Keratinocyte (primary cell): ENCODE measurements at regions not wholly inside any gene's neighbourhood (a gene's known extent, or its start where the extent isn't known, plus 50 kb on each side); places are given as distances from the start of the nearest gene placed in this dataset.
A peak's percentile ranks its signal among the peaks of the same experiment; 100 is the strongest.

ENCODE experiments used
- DNase-seq: peaks from one replicate; pipeline ENCODE4 v3.0.0-alpha.2; 2011; ENCODE audit warnings: low read depth, missing footprints, low spot score
- FAIRE-seq: peaks from 2 replicates; lab custom pipeline; 2011; peaks lifted over from hg19 to GRCh38; lab: Jason Lieb, UNC
- H2AFZ ChIP-seq: 2 replicates; pipeline ENCODE4 v1.6.0; 2012; ENCODE audit warnings: low read length, control low read depth, inconsistent platforms; ENCODE audit not compliant: control insufficient read depth
- H3K27ac ChIP-seq: 2 replicates; pipeline ENCODE4 v1.5.1; 2011; ENCODE audit warnings: low read length; ENCODE audit not compliant: control insufficient read depth, insufficient read depth
- H3K27me3 ChIP-seq: 3 replicates; pipeline ENCODE4 v1.6.0; 2011; ENCODE audit warnings: low read length; ENCODE audit not compliant: control insufficient read depth, insufficient read depth; ENCODE audit errors: extremely low read depth
- H3K36me3 ChIP-seq, 2 experiments: 2 replicates in 1 of 2; 3 replicates in 1 of 2; pipeline ENCODE4 v1.5.1; 2011; ENCODE audit warnings: low read length in 2 of 2, mild to moderate bottlenecking in 1 of 2; ENCODE audit not compliant: control insufficient read depth in 2 of 2, insufficient read depth in 2 of 2; ENCODE audit errors: extremely low read depth in 1 of 2
- H3K4me1 ChIP-seq: 3 replicates; pipeline ENCODE4 v1.5.1; 2011; ENCODE audit warnings: low read length; ENCODE audit not compliant: control insufficient read depth, insufficient read depth; ENCODE audit errors: extremely low read depth
- H3K4me2 ChIP-seq: 3 replicates; pipeline ENCODE4 v1.6.0; 2011; ENCODE audit warnings: low read depth, low read length; ENCODE audit not compliant: control insufficient read depth, insufficient read depth; ENCODE audit errors: extremely low read depth
- H3K4me3 ChIP-seq, 3 experiments: fragments of 200-600 bp in 1 of 3; sonication (generic) in 1 of 3; 2 replicates in 2 of 3; 3 replicates in 1 of 3; pipeline ENCODE4 v1.5.1; 2011 to 2016; ENCODE audit warnings: low read length in 3 of 3, mild to moderate bottlenecking in 3 of 3, control low read depth in 2 of 3, inconsistent platforms in 1 of 3, low read depth in 1 of 3, mixed read lengths in 1 of 3, mixed run types in 1 of 3, moderate library complexity in 1 of 3; ENCODE audit not compliant: control insufficient read depth in 2 of 3, insufficient read depth in 2 of 3; ENCODE audit errors: extremely low read depth in 1 of 3
- H3K79me2 ChIP-seq: 2 replicates; pipeline ENCODE4 v1.6.0; 2012; ENCODE audit warnings: low read length; ENCODE audit not compliant: control insufficient read depth, insufficient read depth
- H3K9ac ChIP-seq: 3 replicates; pipeline ENCODE4 v1.6.0; 2011; ENCODE audit warnings: low read length; ENCODE audit not compliant: control insufficient read depth, insufficient read depth; ENCODE audit errors: extremely low read depth
- H3K9me1 ChIP-seq: 3 replicates; pipeline ENCODE4 v1.6.0; 2011; ENCODE audit warnings: low read length; ENCODE audit not compliant: control insufficient read depth, insufficient read depth; ENCODE audit errors: extremely low read depth
- H3K9me3 ChIP-seq: 2 replicates; pipeline ENCODE4 v1.5.1; 2012; ENCODE audit warnings: low read depth, low read length; ENCODE audit not compliant: control insufficient read depth
- H4K20me1 ChIP-seq: 3 replicates; pipeline ENCODE4 v1.6.0; 2011; ENCODE audit warnings: low read length; ENCODE audit not compliant: control insufficient read depth, insufficient read depth; ENCODE audit errors: extremely low read depth
- EZH2 ChIP-seq: IDR thresholded peaks from one replicate; pipeline ENCODE4 v1.6.1; 2012; ENCODE audit warnings: inconsistent platforms, mild to moderate bottlenecking, low read length, moderate library complexity
- dilution Hi-C: fragments of 300-500 bp; cut with MboI; formaldehyde crosslinking; loops from one replicate; pipeline ENCODE4 v1.7.0; 2020; ENCODE audit warnings: low sequenced_read_pairs; ENCODE audit not compliant: extremely low pct_ligation_motif_present
- TF ChIP-seq, protein P1 (sequence below), 3 experiments: IDR thresholded peaks in 1 of 3; conservative IDR thresholded peaks in 1 of 3; optimal IDR thresholded peaks in 1 of 3; 2 replicates in 2 of 3; 3 replicates in 1 of 3; pipeline versions ENCODE3 to v1.5.1; 2011; ENCODE audit warnings: low read length in 3 of 3, mild to moderate bottlenecking in 3 of 3, moderate library complexity in 2 of 3, control low read depth in 1 of 3, inconsistent platforms in 1 of 3; ENCODE audit not compliant: insufficient read depth in 2 of 3; ENCODE audit errors: extremely low read depth in 1 of 3

GRCh38 chr2:120943403-120944034 lies 207.9 kb downstream of the GLI2 start:
- FAIRE-seq (peak; percentile 32), DNase-seq (no peak)
- H3K27ac ChIP-seq = no peak overlapping the region
- H3K36me3 ChIP-seq = no peaks in the 10 kb centered on the region
- H3K4me2 ChIP-seq = peak overlapping the region; percentile 43
- H4K20me1 ChIP-seq = no peaks in the 10 kb centered on the region
- H3K4me1 ChIP-seq = peaks cover 22% of the 10 kb centered on the region
- dilution Hi-C loops = no loop called here
- H3K9ac ChIP-seq = no peak overlapping the region
- no peaks in the 10 kb centered on the region for H3K79me2 ChIP-seq
- no peaks in the 10 kb centered on the region for H3K9me3 ChIP-seq
- H3K27me3 ChIP-seq = peaks cover 5% of the 10 kb centered on the region
- no peak overlapping the region for H3K4me3 ChIP-seq
- TF ChIP-seq EZH2 = no peak
- TF ChIP-seq, protein P1, sequence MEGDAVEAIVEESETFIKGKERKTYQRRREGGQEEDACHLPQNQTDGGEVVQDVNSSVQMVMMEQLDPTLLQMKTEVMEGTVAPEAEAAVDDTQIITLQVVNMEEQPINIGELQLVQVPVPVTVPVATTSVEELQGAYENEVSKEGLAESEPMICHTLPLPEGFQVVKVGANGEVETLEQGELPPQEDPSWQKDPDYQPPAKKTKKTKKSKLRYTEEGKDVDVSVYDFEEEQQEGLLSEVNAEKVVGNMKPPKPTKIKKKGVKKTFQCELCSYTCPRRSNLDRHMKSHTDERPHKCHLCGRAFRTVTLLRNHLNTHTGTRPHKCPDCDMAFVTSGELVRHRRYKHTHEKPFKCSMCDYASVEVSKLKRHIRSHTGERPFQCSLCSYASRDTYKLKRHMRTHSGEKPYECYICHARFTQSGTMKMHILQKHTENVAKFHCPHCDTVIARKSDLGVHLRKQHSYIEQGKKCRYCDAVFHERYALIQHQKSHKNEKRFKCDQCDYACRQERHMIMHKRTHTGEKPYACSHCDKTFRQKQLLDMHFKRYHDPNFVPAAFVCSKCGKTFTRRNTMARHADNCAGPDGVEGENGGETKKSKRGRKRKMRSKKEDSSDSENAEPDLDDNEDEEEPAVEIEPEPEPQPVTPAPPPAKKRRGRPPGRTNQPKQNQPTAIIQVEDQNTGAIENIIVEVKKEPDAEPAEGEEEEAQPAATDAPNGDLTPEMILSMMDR (optimal IDR thresholded peaks at IDR 0.05 in 1 of 3, IDR thresholded peaks at IDR 0.05 in 1 of 3, conservative IDR thresholded peaks at IDR 0.05 in 1 of 3; ENCODE audit: extremely low read depth in 1 of 3, insufficient read depth in 2 of 3, low read length in 3 of 3) = no peak
- H2AFZ ChIP-seq = no peak overlapping the region
- H3K9me1 ChIP-seq = no peaks in the 10 kb centered on the region

DNA sequence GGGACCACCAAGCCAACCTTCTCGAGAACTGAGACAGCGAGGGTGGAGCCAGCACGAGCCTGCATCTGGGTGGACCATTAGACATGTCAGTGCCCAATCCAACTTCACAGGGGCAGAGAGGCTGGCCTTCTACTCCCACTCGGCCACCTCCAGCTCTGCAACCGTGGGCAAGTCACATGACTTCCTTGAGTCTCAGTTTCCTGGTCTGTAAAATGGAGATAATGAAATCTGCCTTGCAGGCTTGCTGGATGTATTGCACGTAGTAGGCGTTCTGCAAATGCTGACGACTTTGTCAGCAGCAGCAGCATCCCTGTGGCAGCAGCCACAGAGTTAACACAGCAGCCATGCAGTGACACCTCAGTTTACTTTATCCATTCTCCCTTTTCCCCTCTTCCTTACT lies 208.9 kb downstream of the GLI2 start:
- H3K9me1 ChIP-seq = no peaks in the 10 kb centered on the region
- no peaks in the 10 kb centered on the region for H3K36me3 ChIP-seq
- H4K20me1 ChIP-seq = no peaks in the 10 kb centered on the region
- H3K9ac ChIP-seq = no peak overlapping the region
- DNase-seq (no peak), FAIRE-seq (no peak)
- no peak overlapping the region for H2AFZ ChIP-seq
- peaks cover 19% of the 10 kb centered on the region for H3K4me1 ChIP-seq
- dilution Hi-C loops = no loop called here
- H3K27ac ChIP-seq = no peak overlapping the region
- peaks cover 9% of the 10 kb centered on the region for H3K27me3 ChIP-seq
- TF ChIP-seq, protein P1 (optimal IDR thresholded peaks at IDR 0.05 in 1 of 3, IDR thresholded peaks at IDR 0.05 in 1 of 3, conservative IDR thresholded peaks at IDR 0.05 in 1 of 3; ENCODE audit: extremely low read depth in 1 of 3, insufficient read depth in 2 of 3, low read length in 3 of 3) = no peak
- no peak for TF ChIP-seq EZH2
- H3K4me3 ChIP-seq = no peak overlapping the region
- H3K4me2 ChIP-seq = no peak overlapping the region
- no peaks in the 10 kb centered on the region for H3K9me3 ChIP-seq
- H3K79me2 ChIP-seq = no peaks in the 10 kb centered on the region
